Ovary (tissue), 3 donors: ENCODE measurements at regions not wholly inside any gene's neighbourhood (a gene's known extent, or its start where the extent isn't known, plus 50 kb on each side); places are given as distances from the start of the nearest gene placed in this dataset.

Experiments
- CTCF ChIP-seq, 3 donors: fragments of 450-650 bp in 2 of 3; fragments of 200-600 bp in 1 of 3; IDR thresholded peaks; one replicate each; pipeline versions ENCODE4 v1.5.1 to v1.8.0; 2016 to 2022; ENCODE audit warnings: antibody characterized with exemption in 3 of 3, mild to moderate bottlenecking in 1 of 3
- EP300 ChIP-seq: sonication (generic); formaldehyde crosslinking; IDR thresholded peaks from one replicate; pipeline ENCODE4 v1.6.1; 2017; ENCODE audit warnings: antibody characterized with exemption
- POLR2A ChIP-seq: fragments of 450-650 bp; IDR thresholded peaks from one replicate; pipeline ENCODE4 v1.6.1; 2017; ENCODE audit warnings: antibody characterized with exemption, mild to moderate bottlenecking, moderate library complexity
- donor health status: DM: no; HTN: no; CAD: no.

DNA sequence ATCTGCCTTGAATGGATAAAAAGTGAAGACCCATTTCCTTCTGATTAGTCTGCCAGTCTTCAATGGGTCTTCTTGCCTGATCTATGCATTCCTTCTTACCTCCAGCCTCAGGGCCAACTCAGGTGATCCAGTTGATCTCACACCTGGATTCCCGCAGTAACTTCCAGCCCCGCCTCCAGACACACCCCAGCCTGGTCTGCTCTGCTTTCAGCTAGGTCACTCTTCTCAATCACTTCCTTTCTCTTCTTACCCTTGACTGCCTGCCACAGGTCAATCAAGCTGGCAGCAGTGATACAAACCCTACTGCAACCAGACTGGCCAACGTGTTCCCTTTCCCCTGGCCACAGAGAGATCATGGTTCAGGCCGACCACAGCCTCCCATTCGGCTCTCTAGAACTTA, 263.6 kb downstream of the ZNF516 start:
- TF ChIP-seq CTCF (IDR thresholded peaks at IDR 0.05) = no peak
- TF ChIP-seq POLR2A = no peak
- no peak for TF ChIP-seq EP300
